Thyroid gland (tissue), 4 donors: ENCODE measurements at regions not wholly inside any gene's neighbourhood (a gene's known extent, or its start where the extent isn't known, plus 50 kb on each side); places are given as distances from the start of the nearest gene placed in this dataset.
"Not testable (repeated sequence)": the region's sequence is repeated elsewhere in the genome, so short reads cannot be mapped to it uniquely, and the experiment has no call there.

Experiments used
- DNase-seq, 2 donors: peaks; one replicate each; pipeline ENCODE4 v3.0.0-alpha.2; 2019
- H3K27ac ChIP-seq, 3 donors: fragments of 200-600 bp; sonication (generic); 1 replicate in 2 of 3; 2 replicates in 1 of 3; pipeline ENCODE4 v1.5.1; 2016 to 2019; ENCODE audit warnings: mild to moderate bottlenecking in 1 of 3, moderate library complexity in 1 of 3
- H3K27me3 ChIP-seq: fragments of 200-600 bp; sonication (generic); one replicate; pipeline ENCODE4 v1.5.1; 2019
- H3K36me3 ChIP-seq, 2 donors: fragments of 200-600 bp; sonication (generic); one replicate each; pipeline ENCODE4 v1.5.1; 2016 to 2019
- H3K4me1 ChIP-seq, 2 donors: fragments of 200-600 bp; sonication (generic); one replicate each; pipeline ENCODE4 v1.5.1; 2017 to 2019
- H3K4me3 ChIP-seq, 3 donors: fragments of 200-600 bp; sonication (generic); replicated peaks in 1 of 3; 1 replicate in 2 of 3; 2 replicates in 1 of 3; pipeline ENCODE4 v1.5.1; 2016; ENCODE audit warnings: mild to moderate bottlenecking in 1 of 3
- H3K9me3 ChIP-seq: fragments of 200-600 bp; sonication (generic); one replicate; pipeline ENCODE4 v1.5.1; 2017
- CTCF ChIP-seq, 6 experiments: fragments of 200-600 bp in 3 of 6; fragments of 450-650 bp in 3 of 6; sonication (generic) in 3 of 6; IDR thresholded peaks; one replicate each; pipeline ENCODE4 v1.5.1; 2016 to 2019; ENCODE audit warnings: antibody characterized with exemption in 6 of 6, mild to moderate bottlenecking in 2 of 6, inconsistent platforms in 1 of 6, moderate library complexity in 1 of 6
- POLR2A ChIP-seq, 2 donors: fragments of 450-650 bp; IDR thresholded peaks; one replicate each; pipeline ENCODE4 v1.6.1; 2017; ENCODE audit warnings: antibody characterized with exemption in 2 of 2, mild to moderate bottlenecking in 2 of 2, moderate library complexity in 1 of 2
- WGBS, 2 donors: methylation state at CpG; one replicate each; pipeline ENCODE4 v1.1.5; 2017; 5-methylcytosine and 5-hydroxymethylcytosine counted together
- intact Hi-C: fragments of 100-400 bp; cut with DNase I; formaldehyde crosslinking; loops from one replicate; pipeline ENCODE4 v1.15.1; 2023

GRCh38 chr16:5175266-5175665 lies 77.7 kb upstream of the EEF2KMT start:
- H3K36me3 ChIP-seq, result no peaks in the 10 kb centered on the region
- H3K27me3 ChIP-seq, result no peaks in the 10 kb centered on the region
- WGBS, 2 donors, result 79 to 80% methylated on average over 5 of the region's 5 CpGs
- no peak for DNase-seq
- TF ChIP-seq POLR2A (IDR thresholded peaks at IDR 0.05) (no peak), CTCF (IDR thresholded peaks at IDR 0.05) (no peak)
- intact Hi-C loops, result no loop called here
- H3K9me3 ChIP-seq, result no peaks in the 10 kb centered on the region
- no peaks in the 10 kb centered on the region for H3K4me1 ChIP-seq
- no peak overlapping the region for H3K27ac ChIP-seq
- no peak overlapping the region for H3K4me3 ChIP-seq

- intact Hi-C loops, result no loop called here
- TF ChIP-seq POLR2A (IDR thresholded peaks at IDR 0.05) (no peak), CTCF (IDR thresholded peaks at IDR 0.05) (no peak)
- Histone ChIP-seq H3K36me3 (no peaks in the 10 kb centered on the region), H3K27ac (no peak overlapping the region), H3K4me1 (peaks cover 0 to 5% of the 10 kb centered on the region in 2 donors), H3K9me3 (no peaks in the 10 kb centered on the region), H3K4me3 (no peak overlapping the region), H3K27me3 (no peaks in the 10 kb centered on the region)
- no peak for DNase-seq
- WGBS, 2 donors, result 3 to 7% methylated on average over 6 of the region's 6 CpGs
These were observed 68.9 kb upstream of the EEF2KMT start for GRCh38 chr16:5166486-5166885.

- H3K36me3 ChIP-seq, H3K4me3 ChIP-seq, DNase-seq, H3K27me3 ChIP-seq, H3K9me3 ChIP-seq, intact Hi-C loops, H3K4me1 ChIP-seq, H3K27ac ChIP-seq: not testable (repeated sequence)
- WGBS, 2 donors, result 91 to 94% methylated on average over 1 of the region's 1 CpG
These were observed 67.8 kb upstream of the EEF2KMT start for GRCh38 chr16:5165429-5165828.

GRCh38 chr16:5162801-5163200 lies 65.2 kb upstream of the EEF2KMT start:
- H3K36me3 ChIP-seq, DNase-seq, intact Hi-C loops, H3K4me1 ChIP-seq, H3K9me3 ChIP-seq, H3K27me3 ChIP-seq, H3K27ac ChIP-seq, H3K4me3 ChIP-seq: not testable (repeated sequence)
- 91 to 98% methylated on average over 5 of the region's 5 CpGs for WGBS, 2 donors

GRCh38 chr16:5161888-5162287 lies 64.3 kb upstream of the EEF2KMT start:
- intact Hi-C loops, H3K4me3 ChIP-seq, H3K27me3 ChIP-seq, H3K4me1 ChIP-seq, H3K9me3 ChIP-seq, H3K36me3 ChIP-seq, H3K27ac ChIP-seq, DNase-seq: not testable (repeated sequence)
- WGBS, 2 donors, result 87 to 91% methylated on average over 6 of the region's 6 CpGs

GRCh38 chr16:5160010-5160409 lies 62.4 kb upstream of the EEF2KMT start:
- H3K27me3 ChIP-seq, H3K27ac ChIP-seq, H3K4me3 ChIP-seq, intact Hi-C loops, H3K4me1 ChIP-seq, H3K36me3 ChIP-seq, DNase-seq, H3K9me3 ChIP-seq: not testable (repeated sequence)
- 75 to 77% methylated on average over 4 of the region's 4 CpGs for WGBS, 2 donors

- 49 to 52% methylated on average over 5 of the region's 5 CpGs for WGBS, 2 donors
These were observed 61.9 kb upstream of the EEF2KMT start for GRCh38 chr16:5159537-5159936.

GRCh38 chr16:5158494-5158893 lies 60.9 kb upstream of the EEF2KMT start:
- no peak overlapping the region for H3K4me3 ChIP-seq
- H3K4me1 ChIP-seq, result no peaks in the 10 kb centered on the region
- 87 to 93% methylated on average over 3 of the region's 3 CpGs for WGBS, 2 donors
- no peak overlapping the region for H3K27ac ChIP-seq
- TF ChIP-seq CTCF (IDR thresholded peaks at IDR 0.05), result no peak
- no peak for TF ChIP-seq POLR2A (IDR thresholded peaks at IDR 0.05)
- no peaks in the 10 kb centered on the region for H3K9me3 ChIP-seq
- H3K27me3 ChIP-seq, result no peaks in the 10 kb centered on the region
- intact Hi-C loops, result no loop called here
- no peaks in the 10 kb centered on the region for H3K36me3 ChIP-seq
- no peak for DNase-seq

More at GRCh38 chr16:5159537-5159936, 61.9 kb upstream of the EEF2KMT start:
- H3K27me3 ChIP-seq, intact Hi-C loops, H3K4me1 ChIP-seq, H3K4me3 ChIP-seq, DNase-seq, H3K9me3 ChIP-seq, H3K27ac ChIP-seq, H3K36me3 ChIP-seq: not testable (repeated sequence)

- H3K4me3 ChIP-seq, H3K9me3 ChIP-seq, intact Hi-C loops, H3K4me1 ChIP-seq, H3K27me3 ChIP-seq, H3K27ac ChIP-seq, H3K36me3 ChIP-seq, DNase-seq: not testable (repeated sequence)
- 84 to 85% methylated on average over 2 to 3 of the region's 4 CpGs for WGBS, 2 donors
These were observed 58.9 kb upstream of the EEF2KMT start for GRCh38 chr16:5156486-5156885.

- H3K27ac ChIP-seq, DNase-seq, H3K27me3 ChIP-seq, H3K9me3 ChIP-seq, H3K4me3 ChIP-seq, intact Hi-C loops, H3K36me3 ChIP-seq, H3K4me1 ChIP-seq: not testable (repeated sequence)
- WGBS, 2 donors, result 96 to 97% methylated on average over 1 of the region's 1 CpG
These were observed 56.4 kb upstream of the EEF2KMT start for GRCh38 chr16:5154006-5154405.

- H3K27ac ChIP-seq, H3K27me3 ChIP-seq, H3K4me3 ChIP-seq, H3K4me1 ChIP-seq, intact Hi-C loops, DNase-seq, H3K36me3 ChIP-seq, H3K9me3 ChIP-seq: not testable (repeated sequence)
- WGBS, 2 donors, result 50 to 82% methylated on average over 2 of the region's 2 CpGs
These were observed 53.8 kb upstream of the EEF2KMT start for GRCh38 chr16:5151409-5151808.
